HepG2 (cell line): ENCODE measurements at regions not wholly inside any gene's neighbourhood (a gene's known extent, or its start where the extent isn't known, plus 50 kb on each side); places are given as distances from the start of the nearest gene placed in this dataset.
A peak's percentile ranks its signal among the peaks of the same experiment; 100 is the strongest.

ENCODE experiments used
- ATAC-seq: fragments of 200-7000 bp; cut with Tn5 transposase; 3 replicates; pipeline ENCODE4 v1.9.1; 2020; ENCODE audit warnings: mild to moderate bottlenecking, moderate library complexity
- BruUV-seq: library from RNA; stranded (reverse); fragments of 400-500 nt; replicated peaks from 2 replicates; lab custom pipeline; 2021; lab: Mats Ljungman, UMichigan
- CTCF ChIA-PET: fragments of 300-600 bp; formaldehyde crosslinking; extraction: SDS; loops from one replicate; lab custom pipeline; 2021; ENCODE audit warnings: low total read pairs, inconsistent platforms, low intra/inter-chr PET ratio; lab: Yijun Ruan, JAX
- POLR2A ChIA-PET: fragments of 350-600 bp; sonication (Branson Sonifier 250); formaldehyde crosslinking; loops from one replicate; lab custom pipeline; 2020; ENCODE audit warnings: antibody characterized with exemption, inconsistent platforms; lab: Yijun Ruan, JAX
- DNase-seq: peaks from one replicate; pipeline ENCODE4 v3.0.0-alpha.2; 2015; ENCODE audit warnings: low spot score
- FAIRE-seq: peaks from 3 replicates; lab custom pipeline; 2011; peaks lifted over from hg19 to GRCh38; lab: Jason Lieb, UNC
- H2AFZ ChIP-seq: one replicate; pipeline ENCODE4 v1.6.1; 2011; ENCODE audit warnings: low read length, inconsistent platforms
- H3K27ac ChIP-seq: fragments of 300-600 bp; 3 replicates; pipeline ENCODE4 v1.8.0; 2011; ENCODE audit warnings: mixed run types, mild to moderate bottlenecking, mixed read lengths, low read length, inconsistent platforms; ENCODE audit not compliant: insufficient read depth; ENCODE audit errors: extremely low read length
- H3K27me3 ChIP-seq, 2 experiments: fragments of 200-600 bp in 1 of 2; 2 replicates in 1 of 2; 3 replicates in 1 of 2; pipeline versions ENCODE4 v1.6.0 to v1.8.0; 2011; ENCODE audit warnings: low read length in 2 of 2, mild to moderate bottlenecking in 2 of 2, moderate library complexity in 2 of 2, inconsistent platforms in 1 of 2; ENCODE audit not compliant: insufficient read depth in 2 of 2, control insufficient read depth in 1 of 2
- H3K36me3 ChIP-seq, 2 experiments: fragments of 200-600 bp in 1 of 2; replicated peaks in 1 of 2; 2 replicates in 1 of 2; 3 replicates in 1 of 2; pipeline versions ENCODE4 v1.5.1 to v1.8.0; 2011; ENCODE audit warnings: low read length in 2 of 2, inconsistent platforms in 1 of 2; ENCODE audit not compliant: insufficient read depth in 2 of 2, control insufficient read depth in 1 of 2
- H3K4me1 ChIP-seq: 2 replicates; pipeline ENCODE4 v1.5.1; 2012; ENCODE audit warnings: low read length, inconsistent platforms; ENCODE audit not compliant: insufficient read depth
- H3K4me2 ChIP-seq: 2 replicates; pipeline ENCODE4 v1.6.0; 2011; ENCODE audit warnings: low read depth, low read length, inconsistent platforms
- H3K4me3 ChIP-seq, 3 experiments: fragments of 200-600 bp in 1 of 3; sonication (generic), shearing (Covaris generic) in 1 of 3; replicated peaks in 1 of 3; 2 replicates each; pipeline ENCODE4 v1.5.1; 2011 to 2016; ENCODE audit warnings: low read length in 3 of 3, inconsistent platforms in 2 of 3, low read depth in 2 of 3, mild to moderate bottlenecking in 2 of 3, control low read depth in 1 of 3, mixed read lengths in 1 of 3; ENCODE audit not compliant: insufficient read depth in 1 of 3
- H3K79me2 ChIP-seq: one replicate; pipeline ENCODE4 v1.6.1; 2011; ENCODE audit warnings: low read length, inconsistent platforms; ENCODE audit not compliant: insufficient read depth
- H3K9ac ChIP-seq: 2 replicates; pipeline ENCODE4 v1.6.0; 2011; ENCODE audit warnings: mild to moderate bottlenecking, low read depth, low read length, inconsistent platforms; ENCODE audit not compliant: insufficient read depth
- H3K9me3 ChIP-seq: 2 replicates; pipeline ENCODE4 v1.5.1; 2012; ENCODE audit warnings: mild to moderate bottlenecking, low read length
- H4K20me1 ChIP-seq: 2 replicates; pipeline ENCODE4 v1.6.0; 2011; ENCODE audit warnings: inconsistent platforms, mild to moderate bottlenecking, low read length, moderate library complexity; ENCODE audit not compliant: insufficient read depth
- CEBPG ChIP-seq: IDR thresholded peaks from 2 replicates; pipeline ENCODE4 v1.6.1; 2016
- HNF4A ChIP-seq: sonication (generic); formaldehyde crosslinking; IDR thresholded peaks from 2 replicates; pipeline ENCODE4 v1.4.0; 2020; ENCODE audit warnings: missing genetic modification reagents
- NONO ChIP-seq, 2 experiments: fragments of 450-650 bp in 1 of 2; sonication (generic) in 1 of 2; formaldehyde crosslinking in 1 of 2; IDR thresholded peaks in 1 of 2; conservative IDR thresholded peaks in 1 of 2; 2 replicates each; pipeline versions ENCODE4 v1.6.1 to v1.8.0; 2017 to 2022; ENCODE audit warnings: mild to moderate bottlenecking in 1 of 2, missing genetic modification reagents in 1 of 2, moderate library complexity in 1 of 2
- PHF8 ChIP-seq: sonication (generic); formaldehyde crosslinking; IDR thresholded peaks from 2 replicates; pipeline ENCODE4 v1.5.0; 2020; ENCODE audit warnings: missing genetic modification reagents
- POLR2AphosphoS2 ChIP-seq: IDR thresholded peaks from 2 replicates; pipeline ENCODE4 v1.6.1; 2011; ENCODE audit warnings: low read depth, low read length, improper control_type of control experiment
- PTBP1 ChIP-seq: fragments of 200-400 bp; formaldehyde crosslinking; IDR thresholded peaks from 2 replicates; pipeline ENCODE4 v1.6.1; 2018; ENCODE audit warnings: low read length, low read depth; ENCODE audit not compliant: poor library complexity, severe bottlenecking
- SP4 ChIP-seq: sonication (generic); formaldehyde crosslinking; IDR thresholded peaks from 2 replicates; pipeline ENCODE4 v1.8.1; 2023; ENCODE audit warnings: mild to moderate bottlenecking, missing genetic modification reagents
- TCF7L2 ChIP-seq: IDR thresholded peaks from 2 replicates; pipeline ENCODE4 v1.6.1; 2011; ENCODE audit warnings: mild to moderate bottlenecking, low read depth, low read length, moderate library complexity
- TRIM24 ChIP-seq: sonication (generic); formaldehyde crosslinking; IDR thresholded peaks from 2 replicates; pipeline ENCODE4 v1.8.0; 2022; ENCODE audit warnings: mild to moderate bottlenecking, missing genetic modification reagents
- ZNF547 ChIP-seq: sonication (generic); formaldehyde crosslinking; IDR thresholded peaks from 2 replicates; pipeline ENCODE4 v1.5.1; 2020; ENCODE audit warnings: mild to moderate bottlenecking, missing genetic modification reagents
- ZNF629 ChIP-seq: sonication (generic); formaldehyde crosslinking; conservative IDR thresholded peaks from 2 replicates; pipeline ENCODE4 v1.5.0; 2020; ENCODE audit warnings: missing genetic modification reagents
- WGBS: methylation state at CpG from one replicate; pipeline ENCODE4 v1.1.6; 2017; ENCODE audit warnings: low lambda C conversion rate; 5-methylcytosine and 5-hydroxymethylcytosine counted together
- in situ Hi-C: cut with HindIII; loops from 2 replicates; pipeline ENCODE4 v1.10.0; 2017; ENCODE audit warnings: low pct_unique_long_range_greater_than_20kb; ENCODE audit not compliant: extremely low pct_ligation_motif_present
- intact Hi-C: fragments of 100-400 bp; cut with micrococcal nuclease; formaldehyde crosslinking; loops from one replicate; pipeline ENCODE4 v1.10.0; 2022; ENCODE audit not compliant: unreplicated experiment
- TF ChIP-seq, protein P1 (sequence below): sonication (generic); formaldehyde crosslinking; IDR thresholded peaks from 2 replicates; pipeline ENCODE4 v1.8.1; 2022; ENCODE audit warnings: mild to moderate bottlenecking, missing genetic modification reagents
- TF ChIP-seq, protein P2 (sequence below): sonication (generic); formaldehyde crosslinking; IDR thresholded peaks from 2 replicates; pipeline ENCODE4 v1.5.0; 2020; ENCODE audit warnings: mild to moderate bottlenecking, missing genetic modification reagents

DNA sequence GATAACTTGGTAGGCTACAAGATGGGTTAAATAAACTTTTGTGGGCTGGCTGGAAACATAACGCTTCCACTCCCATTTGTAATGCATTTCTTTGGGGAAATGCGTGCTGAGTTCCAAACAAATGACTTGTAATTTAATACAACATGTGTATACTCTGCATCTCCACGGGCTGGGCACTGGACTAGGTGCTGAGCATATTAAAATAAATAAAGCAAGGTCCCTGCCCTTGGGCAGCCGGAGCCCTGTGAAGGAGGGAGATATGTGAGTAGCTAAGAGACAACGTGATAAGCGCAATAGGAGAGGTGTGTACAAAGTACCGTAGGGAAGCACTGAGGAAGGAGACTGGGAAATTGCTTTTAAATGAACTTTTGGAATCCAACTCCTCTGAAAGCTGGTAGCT, 147.2 kb upstream of the RBPJ start (continued):
- TF ChIP-seq, protein P1, sequence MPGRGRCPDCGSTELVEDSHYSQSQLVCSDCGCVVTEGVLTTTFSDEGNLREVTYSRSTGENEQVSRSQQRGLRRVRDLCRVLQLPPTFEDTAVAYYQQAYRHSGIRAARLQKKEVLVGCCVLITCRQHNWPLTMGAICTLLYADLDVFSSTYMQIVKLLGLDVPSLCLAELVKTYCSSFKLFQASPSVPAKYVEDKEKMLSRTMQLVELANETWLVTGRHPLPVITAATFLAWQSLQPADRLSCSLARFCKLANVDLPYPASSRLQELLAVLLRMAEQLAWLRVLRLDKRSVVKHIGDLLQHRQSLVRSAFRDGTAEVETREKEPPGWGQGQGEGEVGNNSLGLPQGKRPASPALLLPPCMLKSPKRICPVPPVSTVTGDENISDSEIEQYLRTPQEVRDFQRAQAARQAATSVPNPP = no peak
- TF ChIP-seq NONO (IDR thresholded peaks at IDR 0.05) = no peak
- no peak for TF ChIP-seq NONO (CRISPR knock-in tag; conservative IDR thresholded peaks at IDR 0.05)
- TF ChIP-seq POLR2AphosphoS2 = no peak
- TF ChIP-seq ZNF547 (CRISPR knock-in tag) = no peak
- TF ChIP-seq CEBPG (CRISPR knock-in tag) = no peak
- no peak for TF ChIP-seq PHF8
- no peak for TF ChIP-seq PTBP1
- TF ChIP-seq TCF7L2 = no peak

DNA sequence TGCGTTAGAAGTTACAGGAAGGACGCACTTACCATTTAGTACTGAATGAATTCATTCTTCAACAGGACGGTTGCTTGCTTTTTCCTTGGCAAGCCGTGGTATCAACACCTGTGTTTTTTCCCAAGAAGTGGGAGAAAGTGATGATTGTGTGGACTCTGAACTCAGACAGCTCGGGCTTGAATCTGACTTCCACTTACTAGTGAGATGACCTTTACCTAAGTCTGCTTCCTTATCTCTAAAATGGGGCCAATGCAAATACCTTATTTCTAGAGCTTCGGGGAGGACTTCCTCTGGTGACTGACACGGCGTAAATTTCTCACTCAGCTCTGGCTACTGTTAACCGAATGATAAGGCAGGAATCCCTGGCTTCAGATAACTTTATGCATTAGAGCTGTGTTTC, 146.8 kb upstream of the RBPJ start:
- Histone ChIP-seq H3K4me2 (peak overlapping the region; percentile 25), H3K9me3 (no peaks in the 10 kb centered on the region), H3K27me3 (0 out of 5 replicates have a peak, but pooled peaks cover 0 to 2% of the 10 kb centered on the region in 2 experiments), H2AFZ (no peak overlapping the region), H4K20me1 (no peaks in the 10 kb centered on the region), H3K36me3 (no peaks in the 10 kb centered on the region), H3K79me2 (no peaks in the 10 kb centered on the region), H3K4me1 (peaks cover 11% of the 10 kb centered on the region), H3K9ac (no peak overlapping the region), H3K27ac (no peak overlapping the region), H3K4me3 (no peak overlapping the region)
- DNase-seq = no peak
- WGBS = 3% methylated on average over 9 of the region's 9 CpGs
- TF ChIP-seq HNF4A (peak; percentile 17; the same call in 1 of the 2 replicates), SP4 (CRISPR knock-in tag) (no peak), TRIM24 (no peak), ZNF629 (CRISPR knock-in tag) (0 out of 2 replicates have a peak, but pooled peaks have one; percentile 36)
- TF ChIP-seq, protein P2, sequence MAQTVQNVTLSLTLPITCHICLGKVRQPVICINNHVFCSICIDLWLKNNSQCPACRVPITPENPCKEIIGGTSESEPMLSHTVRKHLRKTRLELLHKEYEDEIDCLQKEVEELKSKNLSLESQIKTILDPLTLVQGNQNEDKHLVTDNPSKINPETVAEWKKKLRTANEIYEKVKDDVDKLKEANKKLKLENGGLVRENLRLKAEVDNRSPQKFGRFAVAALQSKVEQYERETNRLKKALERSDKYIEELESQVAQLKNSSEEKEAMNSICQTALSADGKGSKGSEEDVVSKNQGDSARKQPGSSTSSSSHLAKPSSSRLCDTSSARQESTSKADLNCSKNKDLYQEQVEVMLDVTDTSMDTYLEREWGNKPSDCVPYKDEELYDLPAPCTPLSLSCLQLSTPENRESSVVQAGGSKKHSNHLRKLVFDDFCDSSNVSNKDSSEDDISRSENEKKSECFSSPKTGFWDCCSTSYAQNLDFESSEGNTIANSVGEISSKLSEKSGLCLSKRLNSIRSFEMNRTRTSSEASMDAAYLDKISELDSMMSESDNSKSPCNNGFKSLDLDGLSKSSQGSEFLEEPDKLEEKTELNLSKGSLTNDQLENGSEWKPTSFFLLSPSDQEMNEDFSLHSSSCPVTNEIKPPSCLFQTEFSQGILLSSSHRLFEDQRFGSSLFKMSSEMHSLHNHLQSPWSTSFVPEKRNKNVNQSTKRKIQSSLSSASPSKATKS (CRISPR knock-in tag) = no peak
- in situ Hi-C loops = no loop called here
- ChIA-PET POLR2A (no interaction called here), CTCF (no interaction called here)
- peak; percentile 23; the same call in 2 of the 3 replicates for ATAC-seq
- BruUV-seq = no TSS peak
- intact Hi-C loops = no loop called here
- no peak for FAIRE-seq
